Brain pericyte (primary cell): ENCODE measurements at regions not wholly inside any gene's neighbourhood (a gene's known extent, or its start where the extent isn't known, plus 50 kb on each side); places are given as distances from the start of the nearest gene placed in this dataset.

Experiments
- DNase-seq: peaks from one replicate; pipeline ENCODE4 v3.0.0-alpha.2; 2012; ENCODE audit warnings: low read depth, low spot score

GRCh38 chr13:97561182-97561581 lies 127.2 kb downstream of the RAP2A start:
- DNase-seq, result no peak

GRCh38 chr13:97562962-97563361 lies 129.0 kb downstream of the RAP2A start:
- no peak for DNase-seq

GRCh38 chr13:97564956-97565355 lies 131.0 kb downstream of the RAP2A start:
- no peak for DNase-seq

- no peak for DNase-seq
Observed at GRCh38 chr13:97565906-97566305, 131.9 kb downstream of the RAP2A start.

GRCh38 chr13:97566907-97567306 lies 132.9 kb downstream of the RAP2A start:
- no peak for DNase-seq

- no peak for DNase-seq
Observed at GRCh38 chr13:97567510-97568243, 133.7 kb downstream of the RAP2A start.

GRCh38 chr13:97568850-97569249 lies 134.9 kb downstream of the RAP2A start:
- DNase-seq, result no peak

- no peak for DNase-seq
Observed at GRCh38 chr13:97569841-97570240, 135.9 kb downstream of the RAP2A start.

- no peak for DNase-seq
Observed at GRCh38 chr13:97570442-97570841, 136.5 kb downstream of the RAP2A start.

- no peak for DNase-seq
Observed at GRCh38 chr13:97573011-97573410, 139.0 kb downstream of the RAP2A start.

GRCh38 chr13:97574926-97575325 lies 141.0 kb downstream of the RAP2A start:
- no peak for DNase-seq

GRCh38 chr13:97577026-97577425 lies 143.1 kb downstream of the RAP2A start:
- no peak for DNase-seq

GRCh38 chr13:97582170-97582569 lies 148.2 kb downstream of the RAP2A start:
- no peak for DNase-seq

- no peak for DNase-seq
Observed at GRCh38 chr13:97583907-97584497, 150.0 kb downstream of the RAP2A start.

GRCh38 chr13:97586941-97587340 lies 153.0 kb downstream of the RAP2A start:
- no peak for DNase-seq

- DNase-seq, result no peak
Observed at GRCh38 chr13:97588993-97589392, 155.0 kb downstream of the RAP2A start.

- DNase-seq, result peak; percentile 39
Observed at GRCh38 chr13:97600458-97601075, 166.6 kb downstream of the RAP2A start.

- no peak for DNase-seq
Observed at GRCh38 chr13:97615266-97615665, 181.3 kb downstream of the RAP2A start.

- no peak for DNase-seq
Observed at GRCh38 chr13:97616385-97616784, 182.4 kb downstream of the RAP2A start.

GRCh38 chr13:97621025-97621424 lies 187.1 kb downstream of the RAP2A start:
- DNase-seq, result no peak

- DNase-seq, result no peak
Observed at GRCh38 chr13:97621631-97622030, 187.7 kb downstream of the RAP2A start.

GRCh38 chr13:97627566-97627965 lies 193.6 kb downstream of the RAP2A start:
- DNase-seq, result peak; percentile 17
